LoVo (cell line): ENCODE measurements at regions not wholly inside any gene's neighbourhood (a gene's known extent, or its start where the extent isn't known, plus 50 kb on each side); places are given as distances from the start of the nearest gene placed in this dataset.

Source experiments
- DNase-seq: peaks from one replicate; pipeline ENCODE4 v3.0.0-alpha.2; 2016; ENCODE audit warnings: low spot score

GRCh38 chr3:71850654-71851053 lies 65.7 kb upstream of the PROK2 start:
- no peak for DNase-seq

GRCh38 chr3:71849681-71850080 lies 64.7 kb upstream of the PROK2 start:
- DNase-seq: no peak

- DNase-seq: no peak
Measured at GRCh38 chr3:71847794-71848193, 62.8 kb upstream of the PROK2 start.

GRCh38 chr3:71846185-71846584 lies 61.2 kb upstream of the PROK2 start:
- DNase-seq: no peak

- DNase-seq: no peak
Measured at GRCh38 chr3:71843071-71843470, 58.1 kb upstream of the PROK2 start.

GRCh38 chr3:71838406-71838805 lies 53.5 kb upstream of the PROK2 start:
- no peak for DNase-seq
